Liver (tissue), 8 donors: ENCODE measurements at regions not wholly inside any gene's neighbourhood (a gene's known extent, or its start where the extent isn't known, plus 50 kb on each side); places are given as distances from the start of the nearest gene placed in this dataset.

Experiments
- DNase-seq: peaks from one replicate; pipeline ENCODE4 v3.0.0-alpha.2; 2017; ENCODE audit warnings: low spot score
- H3K27ac ChIP-seq, 2 donors: one replicate each; pipeline ENCODE4 v1.7.0; 2013; ENCODE audit warnings: inconsistent platforms in 2 of 2, low read length in 2 of 2, control low read depth in 1 of 2, low read depth in 1 of 2, mild to moderate bottlenecking in 1 of 2
- H3K27me3 ChIP-seq, 4 donors: one replicate each; pipeline versions ENCODE4 v1.6.1 to v1.7.0; 2013; ENCODE audit warnings: low read length in 3 of 4, inconsistent platforms in 1 of 4, mild to moderate bottlenecking in 1 of 4, moderate library complexity in 1 of 4; ENCODE audit not compliant: control insufficient read depth in 4 of 4, insufficient read depth in 4 of 4
- H3K36me3 ChIP-seq, 4 donors: one replicate each; pipeline versions ENCODE4 v1.6.1 to v1.7.0; 2013; ENCODE audit warnings: low read length in 3 of 4, mild to moderate bottlenecking in 3 of 4, low read depth in 1 of 4, moderate library complexity in 1 of 4; ENCODE audit not compliant: control insufficient read depth in 4 of 4, insufficient read depth in 3 of 4
- H3K4me1 ChIP-seq, 4 donors: one replicate each; pipeline versions ENCODE4 v1.6.1 to v1.7.0; 2013; ENCODE audit warnings: low read length in 3 of 4, mild to moderate bottlenecking in 3 of 4, moderate library complexity in 1 of 4; ENCODE audit not compliant: control insufficient read depth in 4 of 4, insufficient read depth in 4 of 4
- H3K4me3 ChIP-seq, 3 donors: one replicate each; pipeline versions ENCODE4 v1.6.1 to v1.7.0; 2013; ENCODE audit warnings: low read length in 3 of 3, control low read depth in 1 of 3, low read depth in 1 of 3, mild to moderate bottlenecking in 1 of 3
- H3K9ac ChIP-seq, 2 donors: one replicate each; pipeline ENCODE4 v1.7.0; 2013; ENCODE audit warnings: low read length in 2 of 2, mild to moderate bottlenecking in 2 of 2, moderate library complexity in 2 of 2, control low read depth in 1 of 2, low read depth in 1 of 2
- H3K9me3 ChIP-seq, 4 donors: one replicate each; pipeline versions ENCODE4 v1.6.1 to v1.7.0; 2013; ENCODE audit warnings: low read length in 3 of 4; ENCODE audit not compliant: control insufficient read depth in 4 of 4
- CTCF ChIP-seq: fragments of 150-350 bp; IDR thresholded peaks from 2 replicates; pipeline ENCODE4 v1.5.1; 2017; ENCODE audit warnings: improper control_type of control experiment, low read depth, low read length; ENCODE audit not compliant: missing input control
- EGR1 ChIP-seq, 2 donors: IDR thresholded peaks; 2 replicates each; pipeline ENCODE4 v1.6.1; 2016 to 2018; ENCODE audit warnings: antibody characterized with exemption in 2 of 2, low read depth in 2 of 2
- FOXA1 ChIP-seq: IDR thresholded peaks from 2 replicates; pipeline ENCODE4 v1.6.1; 2016; ENCODE audit warnings: antibody characterized with exemption
- GABPA ChIP-seq, 2 donors: IDR thresholded peaks in 1 of 2; conservative IDR thresholded peaks in 1 of 2; 2 replicates each; pipeline ENCODE4 v1.6.1; 2016; ENCODE audit warnings: antibody characterized with exemption in 2 of 2, mild to moderate bottlenecking in 1 of 2, moderate library complexity in 1 of 2
- HNF4A ChIP-seq, 2 donors: conservative IDR thresholded peaks; 2 replicates each; pipeline ENCODE4 v1.6.1; 2016; ENCODE audit warnings: antibody characterized with exemption in 2 of 2, mild to moderate bottlenecking in 2 of 2
- HNF4G ChIP-seq: IDR thresholded peaks from 2 replicates; pipeline ENCODE4 v1.6.1; 2016; ENCODE audit warnings: antibody characterized with exemption
- JUND ChIP-seq, 2 donors: IDR thresholded peaks; 2 replicates each; pipeline ENCODE4 v1.6.1; 2016; ENCODE audit warnings: antibody characterized with exemption in 2 of 2
- MAX ChIP-seq: IDR thresholded peaks from 2 replicates; pipeline ENCODE4 v1.6.1; 2016; ENCODE audit warnings: antibody characterized with exemption
- NR2F2 ChIP-seq: IDR thresholded peaks from 2 replicates; pipeline ENCODE4 v1.6.1; 2016; ENCODE audit warnings: antibody characterized with exemption
- RAD21 ChIP-seq, 2 donors: IDR thresholded peaks; 2 replicates each; pipeline ENCODE4 v1.6.1; 2016; ENCODE audit warnings: antibody characterized with exemption in 2 of 2, mild to moderate bottlenecking in 2 of 2
- REST ChIP-seq: IDR thresholded peaks from 2 replicates; pipeline ENCODE4 v1.6.1; 2016; ENCODE audit warnings: antibody characterized with exemption, mild to moderate bottlenecking
- RXRA ChIP-seq, 2 donors: IDR thresholded peaks; 2 replicates each; pipeline ENCODE4 v1.6.1; 2017 to 2018; ENCODE audit warnings: antibody characterized with exemption in 2 of 2, mild to moderate bottlenecking in 1 of 2
- SP1 ChIP-seq: IDR thresholded peaks from 2 replicates; pipeline ENCODE4 v1.6.1; 2018; ENCODE audit warnings: antibody characterized with exemption, mild to moderate bottlenecking
- TAF1 ChIP-seq: conservative IDR thresholded peaks from 2 replicates; pipeline ENCODE4 v1.6.1; 2016; ENCODE audit warnings: antibody characterized with exemption, mild to moderate bottlenecking
- WGBS: extraction: QIAGEN DNeasy Blood & Tissue Kit; methylation state at CpG from one replicate; pipeline ENCODE4 v1.1.7; 2013; 5-methylcytosine and 5-hydroxymethylcytosine counted together
- donor health status: healthy.
- donor health status: healthy.
- donor health status: healthy.
- donor health status: healthy.
- donor health status: healthy.

GRCh38 chr16:64869781-64870180 lies 252.1 kb downstream of the CDH11 start (continued):
- TF ChIP-seq REST: no peak
- no peak for TF ChIP-seq SP1
- TF ChIP-seq NR2F2: no peak
- TF ChIP-seq TAF1: no peak
- TF ChIP-seq GABPA (IDR thresholded peaks at IDR 0.05 in 1 of 2, conservative IDR thresholded peaks at IDR 0.05 in 1 of 2): no peak
- TF ChIP-seq FOXA1: no peak
- no peak for TF ChIP-seq RAD21 (IDR thresholded peaks at IDR 0.05)
- TF ChIP-seq JUND (IDR thresholded peaks at IDR 0.05): no peak
- TF ChIP-seq HNF4G: no peak
- TF ChIP-seq MAX: no peak

DNA sequence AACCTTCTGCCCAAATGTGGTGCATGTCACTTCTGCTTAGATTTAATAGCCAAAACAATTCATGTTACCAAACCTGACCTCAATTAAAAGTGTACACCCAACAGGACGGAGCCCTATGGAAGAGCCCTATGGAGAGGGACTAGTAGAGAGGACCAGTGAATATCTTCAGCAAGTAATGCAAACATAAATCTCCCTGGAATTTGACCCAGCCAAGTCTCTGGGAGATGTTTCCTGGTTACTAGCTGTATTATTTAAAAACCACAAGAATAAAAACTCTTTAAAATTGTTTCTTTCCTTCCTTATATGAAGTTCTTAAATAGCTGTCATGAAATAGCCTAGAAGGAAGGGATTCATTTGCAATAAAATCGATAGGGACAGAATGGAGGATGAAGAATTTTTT lies 255.8 kb downstream of the CDH11 start:
- no peak overlapping the region for H3K4me3 ChIP-seq
- WGBS: 67% methylated on average over 2 of the region's 2 CpGs
- H3K9me3 ChIP-seq: no peaks in the 10 kb centered on the region
- H3K27me3 ChIP-seq: no peaks in the 10 kb centered on the region
- H3K27ac ChIP-seq: no peak overlapping the region
- TF ChIP-seq GABPA (IDR thresholded peaks at IDR 0.05 in 1 of 2, conservative IDR thresholded peaks at IDR 0.05 in 1 of 2): no peak
- H3K4me1 ChIP-seq: no peaks in the 10 kb centered on the region
- H3K36me3 ChIP-seq: no peaks in the 10 kb centered on the region
- no peak for DNase-seq
- no peak overlapping the region for H3K9ac ChIP-seq

- H3K27me3 ChIP-seq: no peaks in the 10 kb centered on the region
- WGBS: 74% methylated on average over 2 of the region's 2 CpGs
Observed at GRCh38 chr16:64865069-64865696, 256.7 kb downstream of the CDH11 start.

More at GRCh38 chr16:64865069-64865696, 256.7 kb downstream of the CDH11 start:
- Histone ChIP-seq H3K36me3 (no peaks in the 10 kb centered on the region), H3K4me3 (no peak overlapping the region), H3K4me1 (no peaks in the 10 kb centered on the region), H3K9ac (no peak overlapping the region), H3K27ac (no peak overlapping the region), H3K9me3 (no peaks in the 10 kb centered on the region)
- no peak for DNase-seq
- TF ChIP-seq RAD21 (IDR thresholded peaks at IDR 0.05) (no peak), RXRA (IDR thresholded peaks at IDR 0.05) (no peak), SP1 (no peak), CTCF (no peak), EGR1 (IDR thresholded peaks at IDR 0.05; ENCODE audit: low read depth in 2 of 2) (no peak), HNF4A (conservative IDR thresholded peaks at IDR 0.05) (no peak)
